ENCODE measurements at regions not wholly inside any gene's neighbourhood (a gene's known extent, or its start where the extent isn't known, plus 50 kb on each side); places are given as distances from the start of the nearest gene placed in this dataset.
"Not testable (repeated sequence)": the region's sequence is repeated elsewhere in the genome, so short reads cannot be mapped to it uniquely, and the experiment has no call there.

DNA sequence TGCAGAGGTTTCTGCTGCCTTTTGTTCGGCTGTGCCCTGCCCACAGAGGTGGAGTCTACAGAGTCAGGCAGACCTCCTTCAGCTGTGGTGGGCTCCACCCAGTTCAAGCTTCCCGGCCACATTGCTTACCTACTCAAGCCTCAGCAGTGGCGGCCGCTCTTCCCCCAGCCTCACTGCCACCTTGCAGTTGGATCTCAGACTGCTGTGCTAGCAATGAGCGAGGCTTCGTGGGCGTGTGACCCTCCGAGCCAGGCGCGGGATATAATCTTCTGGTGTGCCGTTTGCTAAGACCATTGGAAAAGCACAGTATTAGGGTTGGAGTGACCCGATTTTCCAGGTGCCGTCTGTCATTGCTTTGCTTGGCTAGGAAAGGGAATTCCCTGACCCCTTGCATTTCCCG is 82.4 kb upstream of the ZC4H2 start:
- TF ChIP-seq, protein P1, sequence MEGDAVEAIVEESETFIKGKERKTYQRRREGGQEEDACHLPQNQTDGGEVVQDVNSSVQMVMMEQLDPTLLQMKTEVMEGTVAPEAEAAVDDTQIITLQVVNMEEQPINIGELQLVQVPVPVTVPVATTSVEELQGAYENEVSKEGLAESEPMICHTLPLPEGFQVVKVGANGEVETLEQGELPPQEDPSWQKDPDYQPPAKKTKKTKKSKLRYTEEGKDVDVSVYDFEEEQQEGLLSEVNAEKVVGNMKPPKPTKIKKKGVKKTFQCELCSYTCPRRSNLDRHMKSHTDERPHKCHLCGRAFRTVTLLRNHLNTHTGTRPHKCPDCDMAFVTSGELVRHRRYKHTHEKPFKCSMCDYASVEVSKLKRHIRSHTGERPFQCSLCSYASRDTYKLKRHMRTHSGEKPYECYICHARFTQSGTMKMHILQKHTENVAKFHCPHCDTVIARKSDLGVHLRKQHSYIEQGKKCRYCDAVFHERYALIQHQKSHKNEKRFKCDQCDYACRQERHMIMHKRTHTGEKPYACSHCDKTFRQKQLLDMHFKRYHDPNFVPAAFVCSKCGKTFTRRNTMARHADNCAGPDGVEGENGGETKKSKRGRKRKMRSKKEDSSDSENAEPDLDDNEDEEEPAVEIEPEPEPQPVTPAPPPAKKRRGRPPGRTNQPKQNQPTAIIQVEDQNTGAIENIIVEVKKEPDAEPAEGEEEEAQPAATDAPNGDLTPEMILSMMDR (IDR thresholded peaks at IDR 0.05; ENCODE audit: low read depth, low read length) = not testable (repeated sequence)
- TF ChIP-seq POLR2A (IDR thresholded peaks at IDR 0.05; ENCODE audit: extremely low read depth, insufficient read length); MYC (IDR thresholded peaks at IDR 0.05; ENCODE audit: low read depth, low read length): not testable (repeated sequence)
